SK-N-SH (cell line): ENCODE measurements at regions not wholly inside any gene's neighbourhood (a gene's known extent, or its start where the extent isn't known, plus 50 kb on each side); places are given as distances from the start of the nearest gene placed in this dataset.

Experiments used
- CHD2 ChIP-seq: fragments of 150-350 bp; IDR thresholded peaks from 2 replicates; pipeline ENCODE4 v1.6.1; 2018; ENCODE audit warnings: low read length; ENCODE audit not compliant: partially characterized antibody
- CTCF ChIP-seq: fragments of 200-600 bp; sonication (generic); IDR thresholded peaks from 2 replicates; pipeline ENCODE4 v1.6.1; 2017; ENCODE audit warnings: antibody characterized with exemption, mild to moderate bottlenecking, moderate library complexity
- EZH2phosphoT487 ChIP-seq: fragments of 200-600 bp; sonication (generic); IDR thresholded peaks from 2 replicates; pipeline ENCODE4 v1.6.1; 2017; ENCODE audit warnings: low read depth, mixed run types, mild to moderate bottlenecking, antibody characterized with exemption, moderate library complexity, borderline replicate concordance
- JUND ChIP-seq: IDR thresholded peaks from 2 replicates; pipeline ENCODE4 v1.4.0; 2012
- MXI1 ChIP-seq: IDR thresholded peaks from 2 replicates; pipeline ENCODE4 v1.6.1; 2012; ENCODE audit warnings: mild to moderate bottlenecking, low read depth, low read length, improper control_type of control experiment
- NFIC ChIP-seq: IDR thresholded peaks from 2 replicates; pipeline ENCODE4 v1.4.0; 2012; ENCODE audit warnings: borderline replicate concordance
- POLR2AphosphoS5 ChIP-seq: IDR thresholded peaks from 2 replicates; pipeline ENCODE4 v1.6.1; 2012; ENCODE audit warnings: low read depth, low read length
- RAD21 ChIP-seq: IDR thresholded peaks from 2 replicates; pipeline ENCODE4 v1.6.1; 2012; ENCODE audit warnings: mild to moderate bottlenecking, low read length
- RXRA ChIP-seq: IDR thresholded peaks from 2 replicates; pipeline ENCODE4 v1.4.0; 2012; ENCODE audit warnings: low read depth, mild to moderate bottlenecking, borderline replicate concordance
- SMC3 ChIP-seq: IDR thresholded peaks from 2 replicates; pipeline ENCODE4 v1.6.1; 2012; ENCODE audit warnings: low read depth, low read length, improper control_type of control experiment
- TAF1 ChIP-seq: IDR thresholded peaks from 2 replicates; pipeline ENCODE4 v1.6.1; 2012; ENCODE audit warnings: low read depth, mild to moderate bottlenecking, low read length, moderate library complexity, borderline replicate concordance
- TEAD4 ChIP-seq: IDR thresholded peaks from 2 replicates; pipeline ENCODE4 v1.4.0; 2012; ENCODE audit warnings: mild to moderate bottlenecking, borderline replicate concordance; ENCODE audit not compliant: insufficient read depth
- USF2 ChIP-seq: fragments of 150-350 bp; IDR thresholded peaks from 2 replicates; pipeline ENCODE4 v1.6.1; 2017; ENCODE audit warnings: antibody characterized with exemption, low read length, low read depth, borderline replicate concordance
- YY1 ChIP-seq: IDR thresholded peaks from 2 replicates; pipeline ENCODE4 v1.4.0; 2012; ENCODE audit warnings: low read depth, mild to moderate bottlenecking

- TF ChIP-seq CTCF, result no peak
- no peak for TF ChIP-seq POLR2AphosphoS5
- no peak for TF ChIP-seq RXRA
- no peak for TF ChIP-seq CHD2
- no peak for TF ChIP-seq TAF1
- no peak for TF ChIP-seq USF2
- TF ChIP-seq TEAD4, result no peak
- no peak for TF ChIP-seq SMC3
- no peak for TF ChIP-seq NFIC
- no peak for TF ChIP-seq EZH2phosphoT487
- no peak for TF ChIP-seq JUND
- TF ChIP-seq MXI1, result no peak
- TF ChIP-seq YY1, result no peak
- TF ChIP-seq RAD21, result no peak
Measured at GRCh38 chr10:4692206-4692605, 133.8 kb upstream of the AKR1E2 start.
